ENCODE measurements at regions not wholly inside any gene's neighbourhood (a gene's known extent, or its start where the extent isn't known, plus 50 kb on each side); places are given as distances from the start of the nearest gene placed in this dataset.
A peak's percentile ranks its signal among the peaks of the same experiment; 100 is the strongest.

- TF ChIP-seq ZNF512 (CRISPR knock-in tag; IDR thresholded peaks at IDR 0.05; ENCODE audit: borderline replicate concordance): peak; percentile 87; the same call in 1 of the 2 replicates
- TF ChIP-seq MAX (CRISPR knock-in tag; IDR thresholded peaks at IDR 0.05): peak; percentile 83
- peak; percentile 45; the same call in 1 of the 2 replicates for TF ChIP-seq ZNF317 (CRISPR knock-in tag; IDR thresholded peaks at IDR 0.05; ENCODE audit: borderline replicate concordance, low read depth)
- TF ChIP-seq ZNF232 (CRISPR knock-in tag; IDR thresholded peaks at IDR 0.05): peak; percentile 45; the same call in 1 of the 2 replicates
- peak; percentile 97; the same call in 1 of the 2 replicates for TF ChIP-seq AFF4 (CRISPR knock-in tag; IDR thresholded peaks at IDR 0.05; ENCODE audit: borderline replicate concordance)
- peak; percentile 66; the same call in 1 of the 2 replicates for TF ChIP-seq TP53 (CRISPR knock-in tag; IDR thresholded peaks at IDR 0.05)
- TF ChIP-seq ZMAT4 (CRISPR knock-in tag; IDR thresholded peaks at IDR 0.05): 0 out of 2 replicates have a peak, but pooled peaks have one; percentile 65
- no peak for TF ChIP-seq PRDM15 (CRISPR knock-in tag; IDR thresholded peaks at IDR 0.05)
- TF ChIP-seq CREB1 (CRISPR knock-in tag; IDR thresholded peaks at IDR 0.05): peak; percentile 94; the same call in 1 of the 2 replicates
- no peak for TF ChIP-seq SOX15 (CRISPR knock-in tag; IDR thresholded peaks at IDR 0.05)
- no peak for TF ChIP-seq NR3C1 (CRISPR knock-in tag; conservative IDR thresholded peaks at IDR 0.05; ENCODE audit: low read depth)
- no peak for TF ChIP-seq USF2 (CRISPR knock-in tag; IDR thresholded peaks at IDR 0.05)
- no peak; the same call in 1 of the 2 replicates for TF ChIP-seq TCF7 (CRISPR knock-in tag; IDR thresholded peaks at IDR 0.05; ENCODE audit: low read depth)
- no peak for TF ChIP-seq E2F1 (CRISPR knock-in tag; IDR thresholded peaks at IDR 0.05)
- no peak for TF ChIP-seq STAT6 (CRISPR knock-in tag; conservative IDR thresholded peaks at IDR 0.05; ENCODE audit: low read depth)
- no peak; the same call in 1 of the 2 replicates for TF ChIP-seq CBFB (CRISPR knock-in tag; IDR thresholded peaks at IDR 0.05; ENCODE audit: low read depth)
- no peak for TF ChIP-seq CTCF (IDR thresholded peaks at IDR 0.05)
- peak; percentile 85 for TF ChIP-seq PRRX2 (CRISPR knock-in tag; IDR thresholded peaks at IDR 0.05)
- no peak for TF ChIP-seq ELF4 (CRISPR knock-in tag; IDR thresholded peaks at IDR 0.05; ENCODE audit: low read depth)
Measured at GRCh38 chr6:27138837-27139755, 108.4 kb upstream of the PRSS16 start (continued).

Measured in WTC11 (cell line).